ENCODE measurements at regions not wholly inside any gene's neighbourhood (a gene's known extent, or its start where the extent isn't known, plus 50 kb on each side); places are given as distances from the start of the nearest gene placed in this dataset.

DNA sequence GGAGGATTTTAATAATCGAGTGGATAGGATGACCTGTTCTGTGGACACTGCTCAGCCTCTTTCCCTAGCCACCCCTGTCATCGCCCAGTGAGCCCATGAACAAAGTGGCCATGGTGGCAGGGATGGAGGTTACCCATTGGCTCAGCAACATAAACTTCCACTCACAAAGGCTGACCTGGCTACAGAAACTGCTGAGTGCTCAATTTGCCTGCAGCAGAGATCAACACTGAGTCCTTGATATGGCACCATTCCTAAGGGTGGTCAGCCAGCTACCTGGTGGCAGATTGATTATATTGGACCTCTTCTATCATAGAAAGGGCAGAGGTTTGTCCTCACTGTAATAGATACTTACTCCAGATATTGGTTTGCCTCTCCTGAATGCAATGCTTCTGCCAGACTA is 465.4 kb upstream of the FBXO33 start:
- Histone ChIP-seq H3K9me3 (ENCODE audit: insufficient read depth, low read length) (no peaks in the 10 kb centered on the region), H3K79me2 (ENCODE audit: insufficient read depth, low read length) (no peaks in the 10 kb centered on the region), H3K4me2 (ENCODE audit: low read depth, low read length, poor library complexity, severe bottlenecking) (no peak overlapping the region), H3F3A (ENCODE audit: insufficient read depth) (no peaks in the 10 kb centered on the region), H2AFZ (ENCODE audit: low read depth, low read length, severe bottlenecking) (no peak overlapping the region), H3K36me3 (ENCODE audit: low read length) (no peaks in the 10 kb centered on the region), H3K27me3 (ENCODE audit: low read length) (no peaks in the 10 kb centered on the region), H3K27ac (ENCODE audit: low read depth, low read length) (no peak overlapping the region), H3K9me2 (replicated peaks; ENCODE audit: insufficient read depth, low read length) (no peaks in the 10 kb centered on the region), H3K9ac (ENCODE audit: low read length) (no peak overlapping the region), H3K4me3 (ENCODE audit: insufficient read depth, low read length, poor library complexity, severe bottlenecking) (no peak overlapping the region), H4K20me1 (ENCODE audit: low read depth, low read length) (no peaks in the 10 kb centered on the region)
- TF ChIP-seq, protein P1, sequence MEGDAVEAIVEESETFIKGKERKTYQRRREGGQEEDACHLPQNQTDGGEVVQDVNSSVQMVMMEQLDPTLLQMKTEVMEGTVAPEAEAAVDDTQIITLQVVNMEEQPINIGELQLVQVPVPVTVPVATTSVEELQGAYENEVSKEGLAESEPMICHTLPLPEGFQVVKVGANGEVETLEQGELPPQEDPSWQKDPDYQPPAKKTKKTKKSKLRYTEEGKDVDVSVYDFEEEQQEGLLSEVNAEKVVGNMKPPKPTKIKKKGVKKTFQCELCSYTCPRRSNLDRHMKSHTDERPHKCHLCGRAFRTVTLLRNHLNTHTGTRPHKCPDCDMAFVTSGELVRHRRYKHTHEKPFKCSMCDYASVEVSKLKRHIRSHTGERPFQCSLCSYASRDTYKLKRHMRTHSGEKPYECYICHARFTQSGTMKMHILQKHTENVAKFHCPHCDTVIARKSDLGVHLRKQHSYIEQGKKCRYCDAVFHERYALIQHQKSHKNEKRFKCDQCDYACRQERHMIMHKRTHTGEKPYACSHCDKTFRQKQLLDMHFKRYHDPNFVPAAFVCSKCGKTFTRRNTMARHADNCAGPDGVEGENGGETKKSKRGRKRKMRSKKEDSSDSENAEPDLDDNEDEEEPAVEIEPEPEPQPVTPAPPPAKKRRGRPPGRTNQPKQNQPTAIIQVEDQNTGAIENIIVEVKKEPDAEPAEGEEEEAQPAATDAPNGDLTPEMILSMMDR (IDR thresholded peaks at IDR 0.05; ENCODE audit: insufficient read depth, low read length, poor library complexity, severe bottlenecking) = no peak
- no peak for TF ChIP-seq EZH2phosphoT487 (conservative IDR thresholded peaks at IDR 0.05; ENCODE audit: low read length)

DNA sequence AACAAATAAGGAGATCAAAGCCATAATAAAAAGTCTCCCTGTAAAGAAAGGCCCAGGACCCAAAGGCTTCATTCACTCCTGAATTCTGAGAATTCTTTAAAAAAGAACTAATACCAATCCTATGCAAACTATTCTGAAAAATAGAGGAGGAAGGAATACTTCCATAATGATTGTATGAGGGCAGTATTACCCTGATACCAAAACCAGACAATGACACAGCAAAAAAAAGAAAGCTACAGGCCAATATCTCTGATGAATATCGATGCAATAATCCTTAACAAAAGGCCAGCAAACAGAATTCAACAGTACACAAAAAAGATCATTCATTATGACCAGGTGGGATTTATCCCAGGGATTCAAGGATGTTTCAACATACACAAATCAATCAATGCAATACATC is 457.8 kb upstream of the FBXO33 start:
- H3K27me3 ChIP-seq (ENCODE audit: low read length) = no peaks in the 10 kb centered on the region
- no peak overlapping the region for H3K9ac ChIP-seq (ENCODE audit: low read length)
- H3K27ac ChIP-seq (ENCODE audit: low read depth, low read length) = no peak overlapping the region
- H3K4me3 ChIP-seq (ENCODE audit: insufficient read depth, low read length, poor library complexity, severe bottlenecking) = no peak overlapping the region
- no peaks in the 10 kb centered on the region for H3K36me3 ChIP-seq (ENCODE audit: low read length)
- H3K4me2 ChIP-seq (ENCODE audit: low read depth, low read length, poor library complexity, severe bottlenecking) = no peak overlapping the region
- no peak overlapping the region for H2AFZ ChIP-seq (ENCODE audit: low read depth, low read length, severe bottlenecking)
- no peak for TF ChIP-seq EZH2phosphoT487 (conservative IDR thresholded peaks at IDR 0.05; ENCODE audit: low read length)
- TF ChIP-seq, protein P1 (IDR thresholded peaks at IDR 0.05; ENCODE audit: insufficient read depth, low read length, poor library complexity, severe bottlenecking) = no peak
- no peaks in the 10 kb centered on the region for H4K20me1 ChIP-seq (ENCODE audit: low read depth, low read length)
- H3K9me2 ChIP-seq (replicated peaks; ENCODE audit: insufficient read depth, low read length) = no peaks in the 10 kb centered on the region
- no peaks in the 10 kb centered on the region for H3K9me3 ChIP-seq (ENCODE audit: insufficient read depth, low read length)
- H3K79me2 ChIP-seq (ENCODE audit: insufficient read depth, low read length) = no peaks in the 10 kb centered on the region
- no peaks in the 10 kb centered on the region for H3F3A ChIP-seq (ENCODE audit: insufficient read depth)

DNA sequence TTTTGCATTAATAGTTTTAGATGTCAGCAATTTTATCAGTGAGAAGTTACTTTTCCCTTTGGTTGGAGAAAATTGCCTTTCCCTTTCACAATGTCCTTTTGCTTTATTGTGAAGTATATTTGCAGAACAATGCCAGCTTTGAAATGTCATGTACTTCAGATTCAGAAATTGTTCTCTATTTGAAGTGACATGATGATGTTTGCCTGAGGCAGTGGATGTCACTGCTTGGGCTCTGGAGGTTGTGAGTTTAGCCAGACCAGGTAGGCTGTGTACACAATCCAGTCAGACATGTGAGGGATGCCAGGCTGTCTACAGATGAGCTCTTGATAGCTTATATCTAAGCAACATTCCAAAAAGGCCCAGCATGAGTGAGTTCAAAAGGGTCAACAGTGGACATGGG is 451.9 kb upstream of the FBXO33 start:
- Histone ChIP-seq H3K9me2 (replicated peaks; ENCODE audit: insufficient read depth, low read length) (no peaks in the 10 kb centered on the region), H3F3A (ENCODE audit: insufficient read depth) (no peaks in the 10 kb centered on the region), H3K9me3 (ENCODE audit: insufficient read depth, low read length) (no peaks in the 10 kb centered on the region), H3K4me2 (ENCODE audit: low read depth, low read length, poor library complexity, severe bottlenecking) (no peak overlapping the region), H3K27ac (ENCODE audit: low read depth, low read length) (no peak overlapping the region), H2AFZ (ENCODE audit: low read depth, low read length, severe bottlenecking) (no peak overlapping the region), H3K79me2 (ENCODE audit: insufficient read depth, low read length) (no peaks in the 10 kb centered on the region), H3K27me3 (ENCODE audit: low read length) (no peaks in the 10 kb centered on the region), H3K9ac (ENCODE audit: low read length) (no peak overlapping the region), H3K36me3 (ENCODE audit: low read length) (no peaks in the 10 kb centered on the region), H3K4me3 (ENCODE audit: insufficient read depth, low read length, poor library complexity, severe bottlenecking) (no peak overlapping the region), H4K20me1 (ENCODE audit: low read depth, low read length) (no peaks in the 10 kb centered on the region)
- no peak for TF ChIP-seq EZH2phosphoT487 (conservative IDR thresholded peaks at IDR 0.05; ENCODE audit: low read length)
- TF ChIP-seq, protein P1 (IDR thresholded peaks at IDR 0.05; ENCODE audit: insufficient read depth, low read length, poor library complexity, severe bottlenecking) = no peak
